SH-SY5Y (cell line): ENCODE measurements at regions not wholly inside any gene's neighbourhood (a gene's known extent, or its start where the extent isn't known, plus 50 kb on each side); places are given as distances from the start of the nearest gene placed in this dataset.

ENCODE experiments used
- GATA2 ChIP-seq: IDR thresholded peaks from 2 replicates; pipeline ENCODE4 v1.6.1; 2011; ENCODE audit warnings: mild to moderate bottlenecking, low read depth, low read length
- GATA3 ChIP-seq: IDR thresholded peaks from 2 replicates; pipeline ENCODE4 v1.6.1; 2011; ENCODE audit warnings: low read depth, mild to moderate bottlenecking, low read length, moderate library complexity

- TF ChIP-seq GATA2: no peak
- TF ChIP-seq GATA3: no peak
Observed at GRCh38 chr17:63274146-63274545, 172.0 kb downstream of the CYB561 start.
